Epithelial cell of proximal tubule (primary cell): ENCODE measurements at regions not wholly inside any gene's neighbourhood (a gene's known extent, or its start where the extent isn't known, plus 50 kb on each side); places are given as distances from the start of the nearest gene placed in this dataset.

Experiments
- DNase-seq: peaks from one replicate; pipeline ENCODE4 v3.0.0-alpha.2; 2011; ENCODE audit warnings: low read depth
- H3K4me3 ChIP-seq: 2 replicates; pipeline ENCODE4 v1.5.1; 2011; ENCODE audit warnings: low read depth, mild to moderate bottlenecking, low read length
- TF ChIP-seq, protein P1 (sequence below): conservative IDR thresholded peaks from 2 replicates; pipeline ENCODE4 v1.5.1; 2012; ENCODE audit warnings: low read depth, mild to moderate bottlenecking, low read length

DNA sequence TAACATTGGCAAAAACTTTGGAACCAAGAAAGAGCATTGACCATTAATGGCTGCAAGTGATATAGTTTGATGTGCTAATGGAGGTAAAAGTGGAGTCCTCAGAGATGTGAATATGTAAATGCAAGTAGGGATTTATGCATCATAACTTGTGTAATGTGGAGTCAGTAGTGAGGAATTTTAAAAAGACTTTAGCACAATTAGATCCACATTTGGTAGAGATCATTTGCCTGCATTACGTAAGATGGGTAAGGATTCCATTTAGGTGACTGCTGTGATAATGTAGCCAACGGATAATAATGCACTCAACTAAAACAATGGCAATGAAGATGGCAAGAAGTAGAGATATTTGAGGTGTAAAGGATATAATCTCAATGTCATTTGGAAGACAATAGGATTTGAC lies 1128.4 kb downstream of the ADGRL3 start:
- DNase-seq = no peak
- TF ChIP-seq, protein P1, sequence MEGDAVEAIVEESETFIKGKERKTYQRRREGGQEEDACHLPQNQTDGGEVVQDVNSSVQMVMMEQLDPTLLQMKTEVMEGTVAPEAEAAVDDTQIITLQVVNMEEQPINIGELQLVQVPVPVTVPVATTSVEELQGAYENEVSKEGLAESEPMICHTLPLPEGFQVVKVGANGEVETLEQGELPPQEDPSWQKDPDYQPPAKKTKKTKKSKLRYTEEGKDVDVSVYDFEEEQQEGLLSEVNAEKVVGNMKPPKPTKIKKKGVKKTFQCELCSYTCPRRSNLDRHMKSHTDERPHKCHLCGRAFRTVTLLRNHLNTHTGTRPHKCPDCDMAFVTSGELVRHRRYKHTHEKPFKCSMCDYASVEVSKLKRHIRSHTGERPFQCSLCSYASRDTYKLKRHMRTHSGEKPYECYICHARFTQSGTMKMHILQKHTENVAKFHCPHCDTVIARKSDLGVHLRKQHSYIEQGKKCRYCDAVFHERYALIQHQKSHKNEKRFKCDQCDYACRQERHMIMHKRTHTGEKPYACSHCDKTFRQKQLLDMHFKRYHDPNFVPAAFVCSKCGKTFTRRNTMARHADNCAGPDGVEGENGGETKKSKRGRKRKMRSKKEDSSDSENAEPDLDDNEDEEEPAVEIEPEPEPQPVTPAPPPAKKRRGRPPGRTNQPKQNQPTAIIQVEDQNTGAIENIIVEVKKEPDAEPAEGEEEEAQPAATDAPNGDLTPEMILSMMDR = no peak
- no peak overlapping the region for H3K4me3 ChIP-seq

DNA sequence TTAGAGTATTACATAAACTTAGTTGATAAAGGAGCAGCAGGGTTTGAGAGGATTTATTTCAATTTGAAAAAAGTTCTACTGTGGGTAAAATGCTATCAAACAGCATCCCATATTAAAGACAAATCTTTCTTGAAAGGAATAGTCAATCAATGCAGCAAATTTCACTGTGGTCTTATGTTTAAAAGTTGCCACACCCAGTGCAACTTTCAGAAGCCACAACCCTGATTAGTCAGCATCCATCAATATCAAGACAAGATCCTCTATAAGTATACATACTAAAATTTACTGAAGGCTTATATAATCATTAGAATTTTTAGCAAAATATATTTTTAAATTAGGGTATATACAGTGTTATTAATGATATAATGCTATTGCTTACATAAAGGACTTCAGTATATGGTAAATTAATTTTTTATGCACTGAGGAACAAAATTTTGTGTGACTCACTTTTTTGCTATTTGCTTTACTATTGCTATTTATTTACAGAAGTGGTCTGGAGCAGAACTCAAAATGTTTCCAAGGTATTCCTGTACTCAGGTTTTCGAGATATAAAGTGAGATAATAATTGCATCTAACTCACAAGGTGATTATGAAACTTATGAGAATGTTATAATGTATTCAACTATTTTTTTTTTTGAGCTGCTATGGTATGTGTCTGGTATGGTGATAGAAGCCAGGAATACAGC lies 1127.6 kb downstream of the ADGRL3 start:
- TF ChIP-seq, protein P1 = no peak
- DNase-seq = no peak
- H3K4me3 ChIP-seq = no peak overlapping the region

DNA sequence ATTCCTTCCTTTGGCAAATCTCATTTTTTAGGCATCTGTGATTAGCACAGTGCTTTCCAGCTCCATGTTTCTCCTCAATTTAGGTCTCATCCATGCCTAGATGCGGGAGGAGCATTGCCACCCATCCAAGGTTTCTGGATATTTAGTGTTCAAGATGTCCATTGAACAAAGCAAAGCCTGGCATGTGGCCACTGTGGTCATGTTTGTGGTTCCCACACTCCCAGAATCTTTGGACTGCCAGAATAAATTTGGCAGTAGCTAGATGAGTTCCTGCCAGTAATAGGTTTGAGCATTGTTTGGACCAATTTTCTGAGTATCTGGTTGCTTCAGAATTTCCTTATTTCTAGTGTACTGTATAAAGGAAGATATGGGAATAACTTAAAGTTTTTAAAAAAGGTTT lies 1124.1 kb downstream of the ADGRL3 start:
- no peak for DNase-seq
- TF ChIP-seq, protein P1 = no peak
- H3K4me3 ChIP-seq = no peak overlapping the region

DNA sequence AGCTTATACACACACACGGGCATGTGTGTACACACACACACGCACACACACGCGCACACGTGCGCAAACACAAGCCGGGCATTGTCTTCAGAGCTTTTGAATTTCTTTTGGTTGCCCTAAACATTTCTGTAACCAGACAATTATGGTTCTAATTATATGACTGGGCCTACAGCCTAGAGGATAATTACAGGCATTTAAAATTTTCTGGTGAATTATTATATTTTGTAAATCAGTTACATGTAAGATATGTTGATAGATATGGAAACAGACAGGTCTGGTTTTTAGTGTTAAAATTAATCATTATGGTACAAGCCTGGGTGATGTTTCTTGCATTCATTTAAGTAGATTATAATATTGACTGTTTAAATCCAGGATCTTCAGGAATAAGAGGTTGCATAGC lies 1120.5 kb downstream of the ADGRL3 start:
- TF ChIP-seq, protein P1 = no peak
- DNase-seq = no peak
- no peak overlapping the region for H3K4me3 ChIP-seq

DNA sequence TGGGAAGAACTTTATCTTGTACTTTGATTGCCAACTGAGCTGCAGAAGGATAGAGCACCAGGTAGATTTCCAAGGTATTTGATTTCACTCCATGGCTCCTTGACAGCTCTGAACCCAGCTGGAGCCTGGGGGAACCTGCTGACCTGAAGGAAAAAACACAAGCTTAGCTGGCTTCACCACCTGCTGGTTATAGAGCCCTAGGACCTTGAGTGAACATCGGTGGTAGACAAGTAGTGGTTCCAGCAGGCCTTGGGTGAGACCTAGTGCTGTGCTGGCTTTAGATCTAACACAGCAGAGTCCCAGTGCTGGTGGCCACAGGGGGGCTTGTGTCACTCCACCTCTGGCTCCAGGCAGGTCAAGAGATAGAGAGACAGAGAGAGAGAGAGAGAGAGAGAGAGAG lies 1102.6 kb downstream of the ADGRL3 start:
- TF ChIP-seq, protein P1 = no peak
- DNase-seq = no peak
- H3K4me3 ChIP-seq = no peak overlapping the region

DNA sequence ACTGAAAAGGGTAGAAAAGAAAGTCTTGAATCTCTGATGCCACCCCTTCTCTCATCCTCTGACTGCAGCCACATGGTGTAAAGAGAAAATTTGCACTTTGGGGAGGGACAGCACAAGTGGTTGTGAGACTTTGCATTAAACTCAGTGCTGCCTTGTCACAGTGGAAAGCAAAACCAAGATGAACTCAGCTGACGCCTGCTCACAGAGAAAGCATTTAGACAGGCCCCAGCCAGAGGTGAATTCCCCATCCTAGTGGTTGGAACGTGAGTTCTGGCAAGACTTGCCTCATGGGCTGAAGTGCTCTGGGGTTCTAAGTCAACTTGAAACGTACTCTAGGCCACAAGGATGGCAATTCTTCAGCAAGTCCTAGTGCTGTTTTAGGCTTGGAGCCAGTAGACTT lies 1101.4 kb downstream of the ADGRL3 start:
- DNase-seq = no peak
- TF ChIP-seq, protein P1 = no peak
- H3K4me3 ChIP-seq = no peak overlapping the region

DNA sequence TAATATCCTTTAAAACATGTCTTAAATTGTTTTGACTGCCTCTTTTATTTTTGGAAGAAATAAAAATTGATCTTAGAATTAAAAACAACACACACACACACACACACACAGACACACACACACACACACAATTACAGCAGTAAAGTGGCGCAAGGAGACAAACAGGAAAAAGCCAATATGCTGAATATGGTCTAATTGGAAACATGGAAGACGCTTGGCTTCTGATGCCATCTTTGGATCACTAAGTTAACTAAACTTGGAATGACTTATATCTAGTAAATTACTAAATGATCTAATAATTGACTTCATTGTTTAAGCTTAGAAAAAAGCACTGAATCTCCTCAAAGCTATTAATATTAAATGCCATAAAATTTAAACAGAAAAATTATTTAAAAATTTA lies 1093.4 kb downstream of the ADGRL3 start:
- no peak for DNase-seq
- no peak overlapping the region for H3K4me3 ChIP-seq
- TF ChIP-seq, protein P1 = no peak
